ENCODE measurements at regions not wholly inside any gene's neighbourhood (a gene's known extent, or its start where the extent isn't known, plus 50 kb on each side); places are given as distances from the start of the nearest gene placed in this dataset.

DNA sequence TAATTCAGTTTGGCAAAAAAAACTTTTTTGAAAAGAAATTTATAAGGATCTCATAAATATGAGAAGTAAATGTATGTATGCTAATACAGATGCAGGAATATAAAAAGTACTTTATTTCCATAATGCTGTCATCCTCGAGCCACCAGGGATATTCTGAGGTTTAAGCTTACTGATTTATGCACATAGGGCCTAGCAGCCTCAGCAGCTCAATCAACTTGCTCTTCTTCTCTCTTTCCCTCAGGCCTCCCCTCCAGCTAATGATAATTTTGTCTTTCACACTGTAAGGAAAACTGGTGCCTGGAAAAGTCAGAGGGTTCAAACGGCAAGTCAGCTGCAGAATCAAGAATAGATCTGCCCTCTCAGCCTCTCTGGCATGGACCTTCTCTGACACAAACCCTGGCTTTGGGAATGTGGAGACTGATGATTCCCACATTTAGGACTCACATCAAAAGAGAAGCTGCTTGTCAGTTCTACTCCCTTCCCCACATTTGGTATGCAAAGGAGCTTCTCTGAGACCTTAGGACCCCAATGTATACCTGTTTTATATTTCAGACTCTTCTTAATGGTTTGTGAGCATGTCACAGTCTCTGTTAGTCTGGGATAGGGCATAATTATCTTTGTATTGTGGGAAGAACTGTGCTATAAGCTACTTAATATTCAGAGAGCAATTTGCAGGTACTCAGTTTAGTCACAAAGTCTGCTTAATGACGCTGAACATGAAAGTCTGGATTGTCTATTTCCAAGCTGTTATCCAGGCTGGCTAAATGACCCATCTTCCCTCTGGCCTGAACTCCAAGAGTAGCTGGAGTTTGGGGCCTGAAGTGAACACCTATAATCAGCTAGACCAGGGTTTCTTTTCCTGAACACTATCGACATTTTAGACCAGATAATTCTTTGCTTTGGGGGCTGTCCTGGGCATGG lies 52.1 kb upstream of the DIPK1A start:
- TF ChIP-seq, protein P1, sequence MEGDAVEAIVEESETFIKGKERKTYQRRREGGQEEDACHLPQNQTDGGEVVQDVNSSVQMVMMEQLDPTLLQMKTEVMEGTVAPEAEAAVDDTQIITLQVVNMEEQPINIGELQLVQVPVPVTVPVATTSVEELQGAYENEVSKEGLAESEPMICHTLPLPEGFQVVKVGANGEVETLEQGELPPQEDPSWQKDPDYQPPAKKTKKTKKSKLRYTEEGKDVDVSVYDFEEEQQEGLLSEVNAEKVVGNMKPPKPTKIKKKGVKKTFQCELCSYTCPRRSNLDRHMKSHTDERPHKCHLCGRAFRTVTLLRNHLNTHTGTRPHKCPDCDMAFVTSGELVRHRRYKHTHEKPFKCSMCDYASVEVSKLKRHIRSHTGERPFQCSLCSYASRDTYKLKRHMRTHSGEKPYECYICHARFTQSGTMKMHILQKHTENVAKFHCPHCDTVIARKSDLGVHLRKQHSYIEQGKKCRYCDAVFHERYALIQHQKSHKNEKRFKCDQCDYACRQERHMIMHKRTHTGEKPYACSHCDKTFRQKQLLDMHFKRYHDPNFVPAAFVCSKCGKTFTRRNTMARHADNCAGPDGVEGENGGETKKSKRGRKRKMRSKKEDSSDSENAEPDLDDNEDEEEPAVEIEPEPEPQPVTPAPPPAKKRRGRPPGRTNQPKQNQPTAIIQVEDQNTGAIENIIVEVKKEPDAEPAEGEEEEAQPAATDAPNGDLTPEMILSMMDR (IDR thresholded peaks at IDR 0.05 in 2 of 3, conservative IDR thresholded peaks at IDR 0.05 in 1 of 3; ENCODE audit: borderline replicate concordance in 1 of 3, insufficient read depth in 1 of 3, low read depth in 2 of 3, low read length in 2 of 3), result no peak
- TF ChIP-seq JUND (IDR thresholded peaks at IDR 0.05) (no peak), EGR1 (IDR thresholded peaks at IDR 0.05; ENCODE audit: low read depth) (no peak), RAD21 (IDR thresholded peaks at IDR 0.05; ENCODE audit: low read depth) (no peak), POLR2A (IDR thresholded peaks at IDR 0.05; ENCODE audit: borderline replicate concordance, extremely low read depth, insufficient read depth, insufficient read length) (no peak), POLR2AphosphoS5 (IDR thresholded peaks at IDR 0.05; ENCODE audit: low read depth, low read length) (no peak), ZFX (IDR thresholded peaks at IDR 0.05) (no peak), EZH2 (IDR thresholded peaks at IDR 0.05) (no peak), YY1 (IDR thresholded peaks at IDR 0.05; ENCODE audit: extremely low read depth, insufficient replicate concordance, low read depth, low read length) (no peak), EZH2phosphoT487 (IDR thresholded peaks at IDR 0.05; ENCODE audit: borderline replicate concordance) (no peak), ZNF274 (IDR thresholded peaks at IDR 0.05; ENCODE audit: low read depth, low read length) (no peak)
- TF ChIP-seq, protein P2, sequence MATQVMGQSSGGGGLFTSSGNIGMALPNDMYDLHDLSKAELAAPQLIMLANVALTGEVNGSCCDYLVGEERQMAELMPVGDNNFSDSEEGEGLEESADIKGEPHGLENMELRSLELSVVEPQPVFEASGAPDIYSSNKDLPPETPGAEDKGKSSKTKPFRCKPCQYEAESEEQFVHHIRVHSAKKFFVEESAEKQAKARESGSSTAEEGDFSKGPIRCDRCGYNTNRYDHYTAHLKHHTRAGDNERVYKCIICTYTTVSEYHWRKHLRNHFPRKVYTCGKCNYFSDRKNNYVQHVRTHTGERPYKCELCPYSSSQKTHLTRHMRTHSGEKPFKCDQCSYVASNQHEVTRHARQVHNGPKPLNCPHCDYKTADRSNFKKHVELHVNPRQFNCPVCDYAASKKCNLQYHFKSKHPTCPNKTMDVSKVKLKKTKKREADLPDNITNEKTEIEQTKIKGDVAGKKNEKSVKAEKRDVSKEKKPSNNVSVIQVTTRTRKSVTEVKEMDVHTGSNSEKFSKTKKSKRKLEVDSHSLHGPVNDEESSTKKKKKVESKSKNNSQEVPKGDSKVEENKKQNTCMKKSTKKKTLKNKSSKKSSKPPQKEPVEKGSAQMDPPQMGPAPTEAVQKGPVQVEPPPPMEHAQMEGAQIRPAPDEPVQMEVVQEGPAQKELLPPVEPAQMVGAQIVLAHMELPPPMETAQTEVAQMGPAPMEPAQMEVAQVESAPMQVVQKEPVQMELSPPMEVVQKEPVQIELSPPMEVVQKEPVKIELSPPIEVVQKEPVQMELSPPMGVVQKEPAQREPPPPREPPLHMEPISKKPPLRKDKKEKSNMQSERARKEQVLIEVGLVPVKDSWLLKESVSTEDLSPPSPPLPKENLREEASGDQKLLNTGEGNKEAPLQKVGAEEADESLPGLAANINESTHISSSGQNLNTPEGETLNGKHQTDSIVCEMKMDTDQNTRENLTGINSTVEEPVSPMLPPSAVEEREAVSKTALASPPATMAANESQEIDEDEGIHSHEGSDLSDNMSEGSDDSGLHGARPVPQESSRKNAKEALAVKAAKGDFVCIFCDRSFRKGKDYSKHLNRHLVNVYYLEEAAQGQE (IDR thresholded peaks at IDR 0.05; ENCODE audit: low read depth), result no peak
- TF ChIP-seq, protein P3, sequence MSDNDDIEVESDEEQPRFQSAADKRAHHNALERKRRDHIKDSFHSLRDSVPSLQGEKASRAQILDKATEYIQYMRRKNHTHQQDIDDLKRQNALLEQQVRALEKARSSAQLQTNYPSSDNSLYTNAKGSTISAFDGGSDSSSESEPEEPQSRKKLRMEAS (IDR thresholded peaks at IDR 0.05), result no peak
- TF ChIP-seq, protein P4, sequence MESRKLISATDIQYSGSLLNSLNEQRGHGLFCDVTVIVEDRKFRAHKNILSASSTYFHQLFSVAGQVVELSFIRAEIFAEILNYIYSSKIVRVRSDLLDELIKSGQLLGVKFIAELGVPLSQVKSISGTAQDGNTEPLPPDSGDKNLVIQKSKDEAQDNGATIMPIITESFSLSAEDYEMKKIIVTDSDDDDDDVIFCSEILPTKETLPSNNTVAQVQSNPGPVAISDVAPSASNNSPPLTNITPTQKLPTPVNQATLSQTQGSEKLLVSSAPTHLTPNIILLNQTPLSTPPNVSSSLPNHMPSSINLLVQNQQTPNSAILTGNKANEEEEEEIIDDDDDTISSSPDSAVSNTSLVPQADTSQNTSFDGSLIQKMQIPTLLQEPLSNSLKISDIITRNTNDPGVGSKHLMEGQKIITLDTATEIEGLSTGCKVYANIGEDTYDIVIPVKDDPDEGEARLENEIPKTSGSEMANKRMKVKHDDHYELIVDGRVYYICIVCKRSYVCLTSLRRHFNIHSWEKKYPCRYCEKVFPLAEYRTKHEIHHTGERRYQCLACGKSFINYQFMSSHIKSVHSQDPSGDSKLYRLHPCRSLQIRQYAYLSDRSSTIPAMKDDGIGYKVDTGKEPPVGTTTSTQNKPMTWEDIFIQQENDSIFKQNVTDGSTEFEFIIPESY (IDR thresholded peaks at IDR 0.05; ENCODE audit: extremely low read depth, insufficient replicate concordance, low read length), result no peak
